HL-60 (cell line): ENCODE measurements at regions not wholly inside any gene's neighbourhood (a gene's known extent, or its start where the extent isn't known, plus 50 kb on each side); places are given as distances from the start of the nearest gene placed in this dataset.

Experiments
- DNase-seq, 2 experiments: peaks; one replicate each; pipeline ENCODE4 v3.0.0-alpha.2; 2010 to 2020; ENCODE audit warnings: low read depth in 1 of 2, low spot score in 1 of 2
- H3K27ac ChIP-seq: fragments of 250-450 bp; sonication (Bioruptor Pico); replicated peaks from 2 replicates; pipeline ENCODE4 v1.5.1; 2020; ENCODE audit warnings: mild to moderate bottlenecking, moderate library complexity
- H3K27me3 ChIP-seq: fragments of 250-450 bp; sonication (Bioruptor Pico); 2 replicates; pipeline ENCODE4 v1.5.1; 2021; ENCODE audit warnings: mild to moderate bottlenecking, moderate library complexity; ENCODE audit not compliant: insufficient read depth, poor library complexity, severe bottlenecking
- H3K4me3 ChIP-seq: replicated peaks from 2 replicates; pipeline ENCODE4 v1.5.1; 2011; ENCODE audit warnings: mild to moderate bottlenecking, control low read depth, low read length; ENCODE audit not compliant: insufficient read depth
- CTCF ChIP-seq: IDR thresholded peaks from one replicate; pipeline ENCODE4 v1.5.1; 2011; ENCODE audit warnings: low read length, control low read depth, inconsistent platforms; ENCODE audit not compliant: insufficient read depth
- GABPA ChIP-seq: IDR thresholded peaks from 2 replicates; pipeline ENCODE4 v1.6.1; 2012; ENCODE audit warnings: low read depth
- POLR2AphosphoS5 ChIP-seq: IDR thresholded peaks from 2 replicates; pipeline ENCODE4 v1.6.1; 2012; ENCODE audit warnings: low read depth
- REST ChIP-seq: IDR thresholded peaks from 2 replicates; pipeline ENCODE4 v1.6.1; 2012; ENCODE audit warnings: low read depth; ENCODE audit not compliant: insufficient replicate concordance
- SPI1 ChIP-seq: IDR thresholded peaks from 2 replicates; pipeline ENCODE4 v1.6.1; 2012; ENCODE audit warnings: low read depth, mild to moderate bottlenecking, borderline replicate concordance

DNA sequence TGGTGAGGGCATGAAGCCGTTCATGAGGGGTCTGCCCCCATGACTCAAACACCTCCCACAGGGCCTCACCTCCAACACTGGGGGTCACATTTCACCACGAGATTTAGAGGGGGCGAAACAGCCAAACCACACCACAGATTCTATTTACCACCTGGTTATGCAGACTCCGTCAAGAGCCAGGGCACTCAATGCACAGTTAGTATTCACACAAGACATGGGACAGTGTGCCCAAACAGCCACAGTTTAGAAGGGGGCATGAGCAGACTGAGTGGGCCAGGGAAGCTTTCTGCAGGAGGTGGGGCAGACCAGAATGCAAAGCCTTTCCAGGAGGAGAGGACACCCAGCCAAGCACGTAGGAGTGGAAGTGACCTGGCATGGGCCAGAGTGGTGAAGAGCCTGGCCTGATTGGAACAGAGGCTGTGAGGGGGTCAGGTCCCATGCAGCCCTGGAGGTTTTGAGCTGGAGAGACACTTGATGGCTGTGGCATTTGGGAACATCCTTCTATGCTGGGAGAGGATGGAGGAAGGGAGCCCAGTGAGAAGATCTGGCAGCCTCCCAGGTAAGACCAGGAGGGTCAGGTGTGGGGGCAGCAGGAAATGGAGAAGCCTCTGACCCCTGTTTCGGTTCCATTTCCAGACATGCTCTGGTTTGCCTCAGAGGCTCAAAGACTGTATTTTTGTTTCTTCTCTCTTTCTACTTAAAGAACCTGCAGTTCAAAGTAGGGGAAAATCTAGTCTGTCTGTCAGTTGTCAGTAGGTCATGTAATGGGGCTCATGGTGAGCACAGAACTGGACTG lies 199.1 kb upstream of the NCAM1 start:
- DNase-seq: no peak
- H3K27ac ChIP-seq: no peak overlapping the region
- H3K4me3 ChIP-seq: no peak overlapping the region
- TF ChIP-seq REST (no peak), CTCF (no peak), GABPA (no peak)
- no peaks in the 10 kb centered on the region for H3K27me3 ChIP-seq

GRCh38 chr11:112762707-112763090 lies 198.5 kb upstream of the NCAM1 start:
- TF ChIP-seq SPI1: no peak
- TF ChIP-seq CTCF: no peak
- no peak for TF ChIP-seq POLR2AphosphoS5
- no peak for TF ChIP-seq GABPA
- TF ChIP-seq REST: no peak
- Histone ChIP-seq H3K27ac (no peak overlapping the region), H3K4me3 (no peak overlapping the region), H3K27me3 (no peaks in the 10 kb centered on the region)
- DNase-seq: no peak

DNA sequence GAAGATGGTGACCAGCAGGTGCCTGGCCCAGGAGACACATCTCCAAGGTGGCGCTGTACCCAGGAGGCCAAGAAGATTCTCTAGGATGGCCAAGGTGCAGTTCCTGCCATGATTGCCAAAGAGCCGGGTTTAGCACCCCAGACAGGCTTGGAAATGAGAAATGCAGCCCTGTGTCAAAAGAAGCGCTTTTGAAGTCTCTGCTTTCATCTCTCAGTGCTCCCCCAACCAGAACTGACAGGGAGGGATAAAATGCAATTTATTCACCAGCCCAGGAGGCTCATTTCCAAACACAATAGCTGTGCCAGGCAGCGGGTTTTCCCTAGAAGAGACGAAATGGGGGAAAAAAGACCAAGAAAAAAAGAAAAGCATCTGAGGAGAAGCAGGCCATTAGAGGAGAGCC lies 195.9 kb upstream of the NCAM1 start:
- Histone ChIP-seq H3K4me3 (no peak overlapping the region), H3K27ac (no peak overlapping the region), H3K27me3 (no peaks in the 10 kb centered on the region)
- TF ChIP-seq SPI1 (no peak), CTCF (no peak), GABPA (no peak), REST (no peak), POLR2AphosphoS5 (no peak)
- DNase-seq: no peak
